Omental fat pad (tissue), 3 donors: ENCODE measurements at regions not wholly inside any gene's neighbourhood (a gene's known extent, or its start where the extent isn't known, plus 50 kb on each side); places are given as distances from the start of the nearest gene placed in this dataset.

Source experiments
- ATAC-seq: fragments of 150-250 bp; one replicate; pipeline ENCODE4 v1.9.1; 2016; ENCODE audit warnings: mild to moderate bottlenecking, moderate library complexity; ENCODE audit not compliant: low FRiP score
- DNase-seq: peaks from one replicate; pipeline ENCODE4 v3.0.0-alpha.2; 2019; ENCODE audit warnings: low spot score
- CTCF ChIP-seq, 3 donors: fragments of 450-650 bp; IDR thresholded peaks; one replicate each; pipeline ENCODE4 v1.5.1; 2016 to 2017; ENCODE audit warnings: antibody characterized with exemption in 3 of 3, mild to moderate bottlenecking in 3 of 3, moderate library complexity in 2 of 3

GRCh38 chr2:228257379-228257778 is 75.9 kb upstream of the SPHKAP start:
- no peak for TF ChIP-seq CTCF (IDR thresholded peaks at IDR 0.05)
- ATAC-seq = no peak

GRCh38 chr2:228253752-228254151 is 72.3 kb upstream of the SPHKAP start:
- TF ChIP-seq CTCF (IDR thresholded peaks at IDR 0.05) = no peak
- ATAC-seq (no peak), DNase-seq (no peak)

More at GRCh38 chr2:228257379-228257778, 75.9 kb upstream of the SPHKAP start:
- no peak for DNase-seq

- no peak for TF ChIP-seq CTCF (IDR thresholded peaks at IDR 0.05)
- ATAC-seq = no peak
Observed at GRCh38 chr2:228247335-228247734, 65.8 kb upstream of the SPHKAP start.

GRCh38 chr2:228245601-228246000 is 64.1 kb upstream of the SPHKAP start:
- DNase-seq (no peak), ATAC-seq (no peak)
- TF ChIP-seq CTCF (IDR thresholded peaks at IDR 0.05) = no peak

More at GRCh38 chr2:228247335-228247734, 65.8 kb upstream of the SPHKAP start:
- DNase-seq = no peak

- no peak for ATAC-seq
- TF ChIP-seq CTCF (IDR thresholded peaks at IDR 0.05) = no peak
- DNase-seq = no peak
Observed at GRCh38 chr2:228242591-228242990, 61.1 kb upstream of the SPHKAP start.

GRCh38 chr2:228239907-228240561 is 58.5 kb upstream of the SPHKAP start:
- TF ChIP-seq CTCF (IDR thresholded peaks at IDR 0.05) = no peak
- no peak for DNase-seq
- ATAC-seq = no peak

GRCh38 chr2:228239207-228239906 is 57.9 kb upstream of the SPHKAP start:
- ATAC-seq = no peak
- no peak for DNase-seq
- no peak for TF ChIP-seq CTCF (IDR thresholded peaks at IDR 0.05)
